ENCODE measurements at regions not wholly inside any gene's neighbourhood (a gene's known extent, or its start where the extent isn't known, plus 50 kb on each side); places are given as distances from the start of the nearest gene placed in this dataset.
"Not testable (repeated sequence)": the region's sequence is repeated elsewhere in the genome, so short reads cannot be mapped to it uniquely, and the experiment has no call there.

GRCh38 chr11:122604621-122605020, 50.9 kb upstream of the UBASH3B start:
- no peak for DNase-seq

GRCh38 chr11:122601141-122602125, 54.1 kb upstream of the UBASH3B start:
- no peak for DNase-seq

DNA sequence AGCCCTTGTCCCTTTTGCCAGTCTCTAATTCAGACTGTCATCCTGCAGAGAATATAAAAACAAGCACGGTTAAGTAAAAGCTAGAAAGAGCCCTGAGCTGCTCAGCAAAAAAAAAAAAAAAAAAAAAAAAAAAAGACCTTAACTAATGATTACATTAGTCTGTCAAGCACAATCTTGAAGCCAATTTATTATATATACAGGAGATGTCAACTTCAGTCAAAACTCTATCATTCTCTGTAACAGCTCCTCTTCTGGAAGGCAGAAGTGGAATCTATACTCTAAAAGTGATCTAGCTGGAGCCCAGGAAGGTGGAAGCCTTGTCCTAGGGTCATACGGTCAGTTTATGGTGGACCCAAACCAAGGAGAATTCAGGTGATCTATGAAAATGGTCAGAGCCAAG, 55.2 kb upstream of the UBASH3B start:
- no peak for DNase-seq

DNA sequence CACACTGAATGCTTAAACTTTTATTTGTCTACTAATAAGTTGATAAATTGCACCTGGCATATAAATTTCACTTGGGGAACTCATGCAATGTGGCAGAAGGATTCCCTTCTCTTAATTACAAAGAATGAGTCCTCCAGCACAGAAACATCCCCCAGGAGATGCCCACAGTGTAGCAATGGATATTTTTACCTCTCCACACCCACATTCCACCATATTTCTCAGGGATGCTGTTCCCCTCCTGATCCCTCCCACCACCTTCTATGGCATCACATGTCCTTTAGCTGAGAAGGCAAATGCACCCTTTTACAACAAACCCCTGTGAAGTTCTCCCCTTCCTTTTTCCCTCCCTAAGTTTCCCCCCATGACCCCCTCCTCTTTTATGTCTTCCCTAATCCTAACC, 56.1 kb upstream of the UBASH3B start:
- DNase-seq, result no peak

DNA sequence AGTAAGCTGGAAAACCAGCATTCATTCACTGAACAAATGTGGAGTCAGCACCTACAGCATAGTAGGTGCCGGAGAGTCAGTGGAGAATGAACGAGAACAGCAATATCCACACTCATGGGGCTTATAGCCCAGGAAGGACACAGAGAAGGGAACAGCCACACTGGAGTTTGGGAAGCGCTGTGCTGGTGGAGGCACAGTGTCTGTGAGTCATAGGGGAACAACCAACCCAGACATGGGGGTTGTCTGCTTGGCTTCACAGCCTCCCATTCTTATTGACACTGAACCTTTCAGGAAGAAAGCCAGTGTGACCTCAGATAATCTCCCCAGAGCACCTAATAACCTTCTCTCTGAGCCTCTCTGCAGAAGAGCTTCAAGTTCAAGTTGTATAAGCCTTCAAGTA, 56.6 kb upstream of the UBASH3B start:
- no peak for DNase-seq

- no peak for DNase-seq
Observed at GRCh38 chr11:122597511-122597910, 58.0 kb upstream of the UBASH3B start.

GRCh38 chr11:122594986-122595645, 60.4 kb upstream of the UBASH3B start:
- no peak for DNase-seq

- no peak for DNase-seq
Observed at GRCh38 chr11:122593473-122594420, 61.8 kb upstream of the UBASH3B start.

DNA sequence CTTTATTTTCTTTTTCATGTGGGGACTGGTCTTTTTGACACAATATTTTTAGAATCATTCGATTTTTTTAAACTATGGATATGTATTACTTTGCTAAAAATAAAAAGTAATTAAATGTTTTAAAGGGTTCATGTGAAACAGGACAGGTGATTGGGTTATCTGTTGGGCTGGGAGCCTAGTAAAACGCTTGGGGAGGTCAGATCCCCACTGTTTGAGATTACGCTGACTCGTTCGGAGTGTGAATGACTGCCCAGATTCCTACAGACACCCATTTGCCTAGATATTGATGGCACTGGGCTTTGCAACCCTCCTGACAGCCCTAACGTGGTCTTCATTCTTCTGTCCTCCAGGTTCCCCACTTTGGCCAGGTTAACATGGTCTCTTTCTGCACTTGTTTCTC, 62.9 kb upstream of the UBASH3B start:
- no peak for DNase-seq

GRCh38 chr11:122584670-122585069, 70.9 kb upstream of the UBASH3B start:
- no peak for DNase-seq

GRCh38 chr11:122580071-122580470, 75.5 kb upstream of the UBASH3B start:
- DNase-seq, result not testable (repeated sequence)

DNA sequence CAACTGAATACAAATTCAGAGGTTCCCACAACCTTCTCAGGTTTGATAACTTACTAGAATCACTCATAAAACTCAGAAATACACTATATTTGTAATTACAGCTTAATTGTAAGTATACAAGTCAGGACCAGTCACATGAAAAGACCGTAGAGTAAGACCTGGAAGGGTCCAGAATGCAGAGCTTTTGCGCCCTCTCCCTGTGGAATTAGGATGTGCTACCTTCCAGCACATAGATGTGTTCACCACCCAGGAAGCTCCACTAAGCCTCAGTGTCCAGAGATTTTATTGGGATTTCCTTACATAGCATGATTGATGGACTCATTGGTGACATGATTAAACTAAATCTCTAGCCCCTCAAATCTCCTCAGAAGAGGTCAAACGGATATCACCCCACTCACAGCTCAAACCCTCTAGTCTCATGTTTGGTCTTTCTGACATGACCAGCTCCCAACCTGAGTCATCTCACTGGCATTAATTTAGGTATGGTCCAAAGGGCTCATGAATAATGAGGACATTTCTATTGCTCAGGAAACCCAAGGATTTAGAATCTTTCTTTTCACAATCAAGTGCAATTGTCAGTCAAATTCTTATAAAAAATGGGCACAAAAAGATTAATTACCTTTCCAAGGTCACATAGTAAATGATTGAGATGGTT, 77.2 kb upstream of the UBASH3B start:
- no peak for DNase-seq

- no peak for DNase-seq
Observed at GRCh38 chr11:122572592-122572991, 82.9 kb upstream of the UBASH3B start.

- no peak for DNase-seq
Observed at GRCh38 chr11:122563761-122564160, 91.8 kb upstream of the UBASH3B start.

- DNase-seq, result no peak
Observed at GRCh38 chr11:122559734-122560382, 95.7 kb upstream of the UBASH3B start.

DNA sequence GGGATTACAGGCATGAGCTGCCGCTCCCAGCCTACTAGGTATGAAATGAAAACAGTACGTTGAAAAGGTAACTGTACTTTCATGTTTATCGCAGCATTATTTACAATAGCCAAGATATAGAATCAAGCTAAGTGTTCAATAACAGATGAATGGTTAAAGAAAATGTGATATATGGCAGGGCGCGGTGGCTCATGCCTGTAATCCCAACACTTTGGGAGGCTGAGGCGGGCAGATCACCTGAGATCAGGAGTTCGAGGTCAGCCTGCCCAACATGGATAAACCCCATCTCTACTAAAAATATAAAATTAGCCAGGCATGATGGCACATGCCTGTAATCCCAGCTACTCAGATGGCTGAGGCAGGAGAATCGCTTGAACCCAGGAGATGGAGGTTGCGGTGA, 96.3 kb upstream of the UBASH3B start:
- not testable (repeated sequence) for DNase-seq

- not testable (repeated sequence) for DNase-seq
Observed at GRCh38 chr11:122557163-122557562, 98.4 kb upstream of the UBASH3B start.

DNA sequence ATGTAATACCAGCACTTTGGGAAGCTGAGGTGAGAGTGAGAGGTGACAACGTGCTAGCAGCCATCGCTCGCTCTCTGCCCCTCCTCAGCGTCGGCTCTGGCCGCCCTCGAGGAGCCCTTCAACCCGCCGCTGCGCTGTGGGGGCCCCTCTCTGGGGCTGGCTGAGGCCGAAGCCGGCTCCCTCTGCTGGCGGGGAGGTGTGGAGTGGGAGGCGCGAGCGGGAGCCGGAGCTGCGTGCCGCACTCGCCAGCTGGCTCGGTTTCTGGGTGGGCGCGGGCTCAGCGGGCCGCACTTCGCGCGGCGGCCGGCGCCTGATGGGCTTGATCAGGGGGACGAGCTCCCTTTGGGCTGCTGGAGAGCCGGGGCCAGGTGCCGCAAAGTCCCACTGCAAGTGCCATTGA, 98.9 kb upstream of the UBASH3B start:
- DNase-seq, result peak; percentile 33

DNA sequence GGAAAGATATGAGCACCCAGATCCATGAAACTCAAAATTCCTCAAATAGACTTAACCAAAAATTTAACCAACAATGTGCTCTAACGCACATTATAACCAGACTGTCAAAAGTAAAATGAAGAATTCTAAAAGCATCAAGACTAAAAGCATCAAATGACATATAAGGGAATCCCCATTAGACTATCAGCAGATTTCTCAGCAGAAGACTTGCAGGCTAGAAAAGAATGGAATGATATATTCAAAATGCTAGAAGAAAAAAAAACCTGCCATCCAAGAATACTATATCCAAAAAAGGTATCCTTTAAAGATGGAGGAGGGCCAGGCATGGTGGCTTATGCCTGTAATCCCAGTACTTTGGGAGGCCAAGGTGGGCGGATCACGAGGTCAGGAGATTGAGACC, 117.5 kb upstream of the UBASH3B start:
- no peak for DNase-seq

DNA sequence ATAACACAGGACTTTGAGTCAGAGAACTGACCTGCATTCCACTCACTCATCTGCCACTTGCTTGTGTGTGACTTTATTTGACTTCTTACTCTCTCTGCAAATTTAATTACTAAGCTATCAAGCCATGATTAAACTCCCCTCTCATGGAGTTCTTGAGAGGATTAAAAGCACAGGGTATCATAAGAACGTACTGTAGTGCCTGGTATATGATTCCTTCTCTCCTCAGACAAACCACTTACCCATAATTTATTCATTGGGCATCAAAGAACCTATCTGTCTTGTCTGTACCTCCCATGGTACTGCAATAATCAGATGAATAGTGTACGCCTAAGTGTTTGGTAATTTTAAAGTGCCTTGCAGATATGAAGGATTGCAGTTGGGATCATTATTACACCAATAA, 130.6 kb upstream of the UBASH3B start:
- DNase-seq, result no peak

- DNase-seq, result no peak
Observed at GRCh38 chr11:122523846-122524805, 131.4 kb upstream of the UBASH3B start.
